ENCODE measurements at regions not wholly inside any gene's neighbourhood (a gene's known extent, or its start where the extent isn't known, plus 50 kb on each side); places are given as distances from the start of the nearest gene placed in this dataset.
"Not testable (repeated sequence)": the region's sequence is repeated elsewhere in the genome, so short reads cannot be mapped to it uniquely, and the experiment has no call there.

- DNase-seq, result no peak
Measured at GRCh38 chr5:86671536-86671935, 53.8 kb downstream of the COX7C start.

- DNase-seq, result no peak
Measured at GRCh38 chr5:86674069-86674468, 56.3 kb downstream of the COX7C start.

- no peak for DNase-seq
Measured at GRCh38 chr5:86675311-86675710, 57.6 kb downstream of the COX7C start.

GRCh38 chr5:86679529-86679928 is 61.8 kb downstream of the COX7C start:
- peak; percentile 47 for DNase-seq

- DNase-seq, result no peak
Measured at GRCh38 chr5:86679949-86680348, 62.2 kb downstream of the COX7C start.

GRCh38 chr5:86684222-86684621 is 66.5 kb downstream of the COX7C start:
- no peak for DNase-seq

- DNase-seq, result no peak
Measured at GRCh38 chr5:86686046-86686445, 68.3 kb downstream of the COX7C start.

GRCh38 chr5:86688406-86688805 is 70.7 kb downstream of the COX7C start:
- no peak for DNase-seq

- DNase-seq, result no peak
Measured at GRCh38 chr5:86689103-86689729, 71.5 kb downstream of the COX7C start.

- DNase-seq, result no peak
Measured at GRCh38 chr5:86709157-86709881, 91.6 kb downstream of the COX7C start.

GRCh38 chr5:86716121-86716520 is 98.4 kb downstream of the COX7C start:
- no peak for DNase-seq

- DNase-seq, result not testable (repeated sequence)
Measured at GRCh38 chr5:86731319-86732117, 113.8 kb downstream of the COX7C start.

- no peak for DNase-seq
Measured at GRCh38 chr5:86735370-86735769, 117.6 kb downstream of the COX7C start.

GRCh38 chr5:86737579-86737978 is 119.8 kb downstream of the COX7C start:
- DNase-seq, result no peak

- no peak for DNase-seq
Measured at GRCh38 chr5:86748538-86749105, 130.9 kb downstream of the COX7C start.

- DNase-seq, result no peak
Measured at GRCh38 chr5:86749841-86750240, 132.1 kb downstream of the COX7C start.

- no peak for DNase-seq
Measured at GRCh38 chr5:86756839-86757238, 139.1 kb downstream of the COX7C start.

GRCh38 chr5:86757824-86758223 is 140.1 kb downstream of the COX7C start:
- no peak for DNase-seq

- no peak for DNase-seq
Measured at GRCh38 chr5:86760661-86761060, 142.9 kb downstream of the COX7C start.

- DNase-seq, result no peak
Measured at GRCh38 chr5:86763929-86764328, 146.2 kb downstream of the COX7C start.

- DNase-seq, result no peak
Measured at GRCh38 chr5:86765778-86766502, 148.2 kb downstream of the COX7C start.

GRCh38 chr5:86768699-86769202 is 151.0 kb downstream of the COX7C start:
- DNase-seq, result no peak

- no peak for DNase-seq
Measured at GRCh38 chr5:86780018-86780417, 162.3 kb downstream of the COX7C start.

All from midbrain (tissue), 1 donor.